AG10803 (cell line): ENCODE measurements at regions not wholly inside any gene's neighbourhood (a gene's known extent, or its start where the extent isn't known, plus 50 kb on each side); places are given as distances from the start of the nearest gene placed in this dataset.
"Not testable (repeated sequence)": the region's sequence is repeated elsewhere in the genome, so short reads cannot be mapped to it uniquely, and the experiment has no call there.

Experiments used
- DNase-seq: peaks from one replicate; pipeline ENCODE4 v3.0.0; 2010; ENCODE audit warnings: low read depth
- H3K4me3 ChIP-seq: 2 replicates; pipeline ENCODE4 v1.5.1; 2011; ENCODE audit warnings: mild to moderate bottlenecking, low read length, control low read depth
- TF ChIP-seq, protein P1 (sequence below): conservative IDR thresholded peaks from 2 replicates; pipeline ENCODE4 v1.5.1; 2011; ENCODE audit warnings: mild to moderate bottlenecking, low read length, control low read depth, inconsistent platforms

DNA sequence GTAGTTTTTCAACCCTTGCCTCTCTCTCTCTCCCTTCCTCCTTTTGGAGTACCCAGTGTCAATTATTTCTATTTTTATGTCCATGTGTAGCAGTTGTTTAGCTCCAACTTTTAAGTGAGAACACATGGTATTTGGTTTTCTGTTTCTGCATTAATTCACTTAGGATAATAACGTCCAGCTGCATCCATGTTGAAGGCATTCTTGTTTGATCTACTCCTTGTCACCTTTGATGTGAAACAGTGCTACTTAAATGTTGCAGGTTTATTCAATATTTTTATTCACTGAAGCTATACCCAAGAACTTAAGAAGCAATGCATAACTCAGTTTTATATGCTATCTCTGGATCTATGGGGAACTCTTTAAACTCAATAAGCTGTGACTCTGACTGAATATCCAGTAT lies 465.2 kb upstream of the ADGRB3 start:
- TF ChIP-seq, protein P1, sequence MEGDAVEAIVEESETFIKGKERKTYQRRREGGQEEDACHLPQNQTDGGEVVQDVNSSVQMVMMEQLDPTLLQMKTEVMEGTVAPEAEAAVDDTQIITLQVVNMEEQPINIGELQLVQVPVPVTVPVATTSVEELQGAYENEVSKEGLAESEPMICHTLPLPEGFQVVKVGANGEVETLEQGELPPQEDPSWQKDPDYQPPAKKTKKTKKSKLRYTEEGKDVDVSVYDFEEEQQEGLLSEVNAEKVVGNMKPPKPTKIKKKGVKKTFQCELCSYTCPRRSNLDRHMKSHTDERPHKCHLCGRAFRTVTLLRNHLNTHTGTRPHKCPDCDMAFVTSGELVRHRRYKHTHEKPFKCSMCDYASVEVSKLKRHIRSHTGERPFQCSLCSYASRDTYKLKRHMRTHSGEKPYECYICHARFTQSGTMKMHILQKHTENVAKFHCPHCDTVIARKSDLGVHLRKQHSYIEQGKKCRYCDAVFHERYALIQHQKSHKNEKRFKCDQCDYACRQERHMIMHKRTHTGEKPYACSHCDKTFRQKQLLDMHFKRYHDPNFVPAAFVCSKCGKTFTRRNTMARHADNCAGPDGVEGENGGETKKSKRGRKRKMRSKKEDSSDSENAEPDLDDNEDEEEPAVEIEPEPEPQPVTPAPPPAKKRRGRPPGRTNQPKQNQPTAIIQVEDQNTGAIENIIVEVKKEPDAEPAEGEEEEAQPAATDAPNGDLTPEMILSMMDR: no peak
- no peak overlapping the region for H3K4me3 ChIP-seq
- no peak for DNase-seq

DNA sequence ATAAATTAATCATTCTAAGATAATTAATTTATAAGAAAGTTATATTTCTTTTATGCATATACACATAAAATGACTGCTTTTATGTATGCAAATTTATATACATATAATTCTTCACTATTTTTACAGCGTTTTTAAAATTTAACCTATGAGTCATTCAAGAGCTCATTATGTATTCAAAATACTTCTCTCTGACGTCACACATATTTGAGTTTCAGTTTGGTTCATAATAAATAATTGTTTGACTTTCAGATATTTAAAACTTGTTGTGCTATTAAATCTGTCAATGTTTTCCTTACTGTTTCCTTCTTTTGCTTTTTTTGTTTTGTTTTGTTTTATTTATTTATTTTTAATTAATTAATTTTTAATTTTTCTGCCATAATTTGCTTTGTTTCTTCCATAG lies 467.5 kb upstream of the ADGRB3 start:
- TF ChIP-seq, protein P1: no peak
- no peak for DNase-seq
- no peak overlapping the region for H3K4me3 ChIP-seq

DNA sequence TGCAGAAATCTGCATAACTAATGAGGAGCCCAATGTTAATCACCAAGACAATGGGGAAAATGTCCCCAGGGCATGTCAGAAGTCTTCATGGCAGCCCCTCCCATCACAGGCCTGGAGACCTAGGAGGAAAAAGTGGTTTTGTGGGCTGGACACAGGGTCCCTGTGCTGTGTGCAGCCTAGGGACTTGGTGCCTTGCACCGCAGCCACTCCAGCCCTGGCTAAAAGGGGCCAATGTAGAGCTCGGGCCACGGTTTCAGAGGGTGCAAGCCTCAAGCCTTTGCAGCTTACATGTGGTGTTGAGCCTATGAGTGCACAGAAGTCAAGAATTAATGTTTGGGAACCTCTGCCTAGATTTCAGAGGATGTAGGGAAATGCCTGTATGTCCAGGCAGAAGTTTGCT lies 474.3 kb upstream of the ADGRB3 start:
- not testable (repeated sequence) for DNase-seq, H3K4me3 ChIP-seq

DNA sequence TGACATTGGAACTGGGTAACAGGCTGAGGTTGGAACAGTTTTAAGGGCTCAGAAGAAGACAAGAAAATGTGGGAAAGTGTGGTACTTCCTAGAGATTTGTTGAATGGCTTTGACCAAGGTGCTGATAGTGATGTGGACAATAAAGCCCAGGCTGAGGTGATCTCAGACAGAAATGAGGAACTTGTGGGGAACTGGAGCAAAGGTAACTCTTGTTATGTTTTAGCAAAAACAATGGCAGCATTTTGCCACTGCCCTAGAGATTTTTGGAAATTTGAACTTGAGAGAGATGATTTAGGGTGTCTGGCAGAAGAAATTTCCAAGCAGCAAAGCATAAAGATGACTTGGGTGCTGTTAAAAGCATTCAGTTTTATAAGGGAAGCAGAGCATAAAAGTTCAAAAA lies 474.7 kb upstream of the ADGRB3 start:
- TF ChIP-seq, protein P1: no peak
- DNase-seq: no peak

DNA sequence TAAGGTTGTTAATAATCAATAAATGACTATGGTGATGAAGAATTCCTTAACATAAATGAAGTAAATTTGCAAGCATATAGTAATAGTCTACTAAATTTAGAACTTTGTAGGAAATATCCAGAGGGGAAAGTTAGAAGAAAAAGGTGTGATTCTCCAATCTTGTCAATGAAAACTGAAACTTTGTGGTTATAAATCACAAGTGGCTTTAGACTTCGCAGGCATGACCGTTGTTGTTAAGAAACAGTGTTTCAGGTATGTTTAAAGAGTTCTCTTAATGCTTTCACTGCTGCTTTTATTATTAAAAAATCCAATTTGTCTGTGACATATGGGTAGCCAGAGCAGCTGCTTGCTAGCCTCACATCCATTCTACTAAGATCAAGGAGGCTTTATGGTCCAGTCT lies 475.6 kb upstream of the ADGRB3 start:
- TF ChIP-seq, protein P1: no peak
- no peak for DNase-seq
- H3K4me3 ChIP-seq: no peak overlapping the region

More for the DNA sequence above, 474.7 kb upstream of the ADGRB3 start:
- H3K4me3 ChIP-seq: no peak overlapping the region

DNA sequence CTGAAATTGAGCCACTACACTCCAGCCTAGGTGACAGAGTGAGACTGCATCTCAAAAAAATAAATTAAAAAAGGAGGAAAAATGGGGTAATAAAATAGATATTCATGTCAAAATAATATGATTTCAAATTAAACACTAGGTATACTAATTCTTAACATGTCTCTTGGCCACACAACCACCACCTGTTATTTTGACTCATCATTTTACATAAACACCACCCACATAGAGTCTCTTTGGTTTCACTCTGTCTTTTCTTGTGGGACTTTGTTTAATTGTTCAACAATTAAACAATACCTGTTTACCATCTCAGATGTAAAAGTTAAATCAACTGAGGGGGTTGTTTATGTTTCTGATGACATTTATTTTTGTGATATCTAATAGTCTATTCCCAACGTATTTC lies 476.8 kb upstream of the ADGRB3 start:
- TF ChIP-seq, protein P1: no peak
- DNase-seq: no peak
- H3K4me3 ChIP-seq: no peak overlapping the region

DNA sequence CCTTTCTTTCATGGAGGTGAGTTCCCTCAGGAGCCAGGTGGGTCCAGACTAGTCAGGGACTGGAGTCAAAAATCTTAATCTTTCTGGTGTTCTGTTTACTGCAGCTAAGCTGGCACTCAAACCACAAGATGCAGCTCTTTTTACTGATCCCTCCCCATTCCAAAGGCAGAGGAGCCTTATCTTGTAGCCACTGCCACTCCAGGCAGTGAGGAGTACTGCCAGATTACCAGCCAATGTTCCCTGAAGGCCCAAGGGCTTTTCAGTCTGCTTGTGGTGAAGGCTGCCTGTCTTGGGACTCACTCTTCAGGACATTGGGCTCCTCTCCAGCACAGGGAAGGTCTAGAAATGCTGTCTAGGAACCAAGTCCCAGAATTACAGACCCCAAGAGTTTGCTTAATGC lies 490.4 kb upstream of the ADGRB3 start:
- no peak overlapping the region for H3K4me3 ChIP-seq
- DNase-seq: no peak
- TF ChIP-seq, protein P1: no peak

DNA sequence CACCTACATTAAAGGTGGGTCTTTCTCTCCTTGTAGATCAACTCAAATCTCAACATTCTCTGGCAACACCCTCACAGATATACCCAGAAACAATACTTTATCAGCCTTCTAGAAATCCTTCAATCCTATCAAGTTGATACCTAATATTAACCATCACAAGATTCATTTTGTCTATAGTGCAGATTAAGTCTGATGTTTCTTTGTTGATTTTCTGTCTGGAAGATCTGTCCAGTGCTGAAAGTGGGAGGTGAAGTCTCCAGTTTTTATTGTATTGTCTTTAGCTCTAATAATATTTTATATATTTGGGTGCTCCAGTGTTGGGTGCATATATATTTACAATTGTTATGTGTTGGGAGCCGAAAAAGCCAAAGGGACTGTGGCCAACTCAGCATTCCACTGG lies 493.9 kb upstream of the ADGRB3 start:
- TF ChIP-seq, protein P1: no peak
- no peak overlapping the region for H3K4me3 ChIP-seq
- DNase-seq: no peak
